H1 (cell line): ENCODE measurements at regions not wholly inside any gene's neighbourhood (a gene's known extent, or its start where the extent isn't known, plus 50 kb on each side); places are given as distances from the start of the nearest gene placed in this dataset.

ENCODE experiments used
- BACH1 ChIP-seq: IDR thresholded peaks from 2 replicates; pipeline ENCODE4 v1.6.1; 2012; ENCODE audit warnings: low read length, improper control_type of control experiment
- CBX8 ChIP-seq: fragments of 300-800, 300-1000 bp; sonication (generic); IDR thresholded peaks from 2 replicates; pipeline ENCODE4 v1.7.1; 2016; ENCODE audit warnings: low read depth, low read length, borderline replicate concordance
- KDM4A ChIP-seq: IDR thresholded peaks from one replicate; pipeline ENCODE4 v1.7.1; 2012; ENCODE audit warnings: low read depth, mild to moderate bottlenecking, moderate library complexity, low read length, inconsistent platforms; ENCODE audit not compliant: severe bottlenecking
- SIX5 ChIP-seq: IDR thresholded peaks from 2 replicates; pipeline ENCODE4 v1.6.1; 2011; ENCODE audit warnings: mild to moderate bottlenecking, low read depth, low read length
- SP2 ChIP-seq: IDR thresholded peaks from 2 replicates; pipeline ENCODE4 v1.6.1; 2012; ENCODE audit warnings: mild to moderate bottlenecking, low read length, inconsistent platforms
- SUZ12 ChIP-seq: fragments of 200-600 bp; sonication (generic); IDR thresholded peaks from 2 replicates; pipeline ENCODE4 v1.6.1; 2012; ENCODE audit warnings: mild to moderate bottlenecking, inconsistent platforms, low read length, moderate library complexity, mixed read lengths
- TAF7 ChIP-seq: optimal IDR thresholded peaks from 2 replicates; pipeline ENCODE3; 2011; ENCODE audit warnings: low read depth, mild to moderate bottlenecking, inconsistent platforms, low read length, moderate library complexity, borderline replicate concordance
- TEAD4 ChIP-seq: IDR thresholded peaks from 2 replicates; pipeline ENCODE4 v1.6.1; 2012; ENCODE audit warnings: low read depth, low read length, inconsistent platforms, mixed read lengths
- TF ChIP-seq, protein P1 (sequence below): IDR thresholded peaks from 2 replicates; pipeline ENCODE4 v1.6.1; 2011; ENCODE audit warnings: low read length, improper control_type of control experiment

GRCh38 chr5:73312146-73312871 is 136.3 kb downstream of the FOXD1 start (continued):
- TF ChIP-seq TAF7: no peak
- no peak for TF ChIP-seq BACH1
- TF ChIP-seq TEAD4: no peak
- TF ChIP-seq SUZ12: peak; percentile 50
- no peak for TF ChIP-seq SP2
- TF ChIP-seq CBX8: no peak
- peak; percentile 15 for TF ChIP-seq KDM4A
- no peak for TF ChIP-seq SIX5
- TF ChIP-seq, protein P1, sequence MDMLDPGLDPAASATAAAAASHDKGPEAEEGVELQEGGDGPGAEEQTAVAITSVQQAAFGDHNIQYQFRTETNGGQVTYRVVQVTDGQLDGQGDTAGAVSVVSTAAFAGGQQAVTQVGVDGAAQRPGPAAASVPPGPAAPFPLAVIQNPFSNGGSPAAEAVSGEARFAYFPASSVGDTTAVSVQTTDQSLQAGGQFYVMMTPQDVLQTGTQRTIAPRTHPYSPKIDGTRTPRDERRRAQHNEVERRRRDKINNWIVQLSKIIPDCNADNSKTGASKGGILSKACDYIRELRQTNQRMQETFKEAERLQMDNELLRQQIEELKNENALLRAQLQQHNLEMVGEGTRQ: no peak
